A204.1 (cell line): ENCODE measurements at regions not wholly inside any gene's neighbourhood (a gene's known extent, or its start where the extent isn't known, plus 50 kb on each side); places are given as distances from the start of the nearest gene placed in this dataset.

Experiments used
- FAIRE-seq: peaks from 2 replicates; lab custom pipeline; 2012; peaks lifted over from hg19 to GRCh38; lab: Jason Lieb, UNC

GRCh38 chr20:9981829-9982228 lies 53.0 kb upstream of the ANKEF1 start:
- FAIRE-seq, result no peak

GRCh38 chr20:9978397-9979004 lies 56.3 kb upstream of the ANKEF1 start:
- peak; percentile 94 for FAIRE-seq

GRCh38 chr20:9977629-9978028 lies 57.2 kb upstream of the ANKEF1 start:
- FAIRE-seq, result no peak

- FAIRE-seq, result no peak
Observed at GRCh38 chr20:9974324-9974723, 60.5 kb upstream of the ANKEF1 start.

GRCh38 chr20:9971746-9972145 lies 63.0 kb upstream of the ANKEF1 start:
- FAIRE-seq, result no peak

GRCh38 chr20:9969626-9970025 lies 65.2 kb upstream of the ANKEF1 start:
- FAIRE-seq, result no peak

- no peak for FAIRE-seq
Observed at GRCh38 chr20:9968015-9968414, 66.8 kb upstream of the ANKEF1 start.

- FAIRE-seq, result no peak
Observed at GRCh38 chr20:9966966-9967365, 67.8 kb upstream of the ANKEF1 start.

GRCh38 chr20:9963029-9963428 lies 71.8 kb upstream of the ANKEF1 start:
- FAIRE-seq, result no peak

GRCh38 chr20:9958693-9959092 lies 76.1 kb upstream of the ANKEF1 start:
- FAIRE-seq, result no peak

GRCh38 chr20:9955646-9956045 lies 79.1 kb upstream of the ANKEF1 start:
- FAIRE-seq, result no peak

- FAIRE-seq, result no peak
Observed at GRCh38 chr20:9949563-9949962, 85.2 kb upstream of the ANKEF1 start.

- FAIRE-seq, result no peak
Observed at GRCh38 chr20:9945408-9945807, 89.4 kb upstream of the ANKEF1 start.

- no peak for FAIRE-seq
Observed at GRCh38 chr20:9942736-9943135, 92.1 kb upstream of the ANKEF1 start.

- no peak for FAIRE-seq
Observed at GRCh38 chr20:9940329-9940728, 94.5 kb upstream of the ANKEF1 start.

GRCh38 chr20:9939231-9939630 lies 95.6 kb upstream of the ANKEF1 start:
- no peak for FAIRE-seq

GRCh38 chr20:9935285-9935684 lies 96.4 kb upstream of the PAK5 start:
- FAIRE-seq, result no peak

- no peak for FAIRE-seq
Observed at GRCh38 chr20:9930142-9930541, 91.3 kb upstream of the PAK5 start.

- FAIRE-seq, result no peak
Observed at GRCh38 chr20:9928955-9929354, 90.1 kb upstream of the PAK5 start.

GRCh38 chr20:9928281-9928737 lies 89.4 kb upstream of the PAK5 start:
- no peak for FAIRE-seq

- FAIRE-seq, result no peak
Observed at GRCh38 chr20:9927224-9927623, 88.3 kb upstream of the PAK5 start.

GRCh38 chr20:9926476-9926875 lies 87.6 kb upstream of the PAK5 start:
- FAIRE-seq, result no peak

GRCh38 chr20:9926007-9926406 lies 87.1 kb upstream of the PAK5 start:
- FAIRE-seq, result no peak

- FAIRE-seq, result no peak
Observed at GRCh38 chr20:9923648-9924047, 84.8 kb upstream of the PAK5 start.

- FAIRE-seq, result no peak
Observed at GRCh38 chr20:9920866-9921265, 82.0 kb upstream of the PAK5 start.
